GM12875 (cell line): ENCODE measurements at regions not wholly inside any gene's neighbourhood (a gene's known extent, or its start where the extent isn't known, plus 50 kb on each side); places are given as distances from the start of the nearest gene placed in this dataset.
"Not testable (repeated sequence)": the region's sequence is repeated elsewhere in the genome, so short reads cannot be mapped to it uniquely, and the experiment has no call there.

Experiments
- H3K4me3 ChIP-seq: one replicate; pipeline ENCODE4 v1.5.1; 2011; ENCODE audit warnings: low read depth, low read length, control low read depth
- CTCF ChIP-seq: IDR thresholded peaks from 2 replicates; pipeline ENCODE4 v1.5.1; 2011; ENCODE audit warnings: low read depth, mild to moderate bottlenecking, control low read depth, inconsistent platforms, low read length, moderate library complexity, borderline replicate concordance; ENCODE audit not compliant: insufficient read depth

DNA sequence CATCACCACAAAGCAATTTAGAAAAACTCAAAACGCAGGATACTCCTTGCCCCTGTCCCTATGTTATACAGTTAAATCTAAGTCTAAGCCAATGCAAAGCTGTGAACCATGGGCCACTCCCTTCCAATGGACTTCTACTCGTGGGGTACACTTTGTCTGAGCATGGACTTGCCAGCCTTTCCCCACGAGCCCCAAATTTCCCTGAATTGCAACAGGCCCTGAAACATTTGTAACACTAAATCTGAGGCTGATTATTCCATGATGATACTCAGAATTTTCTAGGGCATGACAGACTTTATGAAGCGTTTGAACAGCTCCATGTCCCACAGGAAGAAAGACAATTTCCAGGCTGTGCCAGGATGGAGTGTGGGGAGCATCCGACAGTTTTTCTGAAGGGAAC is 189.6 kb downstream of the TXNL1 start:
- H3K4me3 ChIP-seq = no peak overlapping the region
- TF ChIP-seq CTCF = no peak

- TF ChIP-seq CTCF = no peak
- H3K4me3 ChIP-seq = no peak overlapping the region
Observed at GRCh38 chr18:56445422-56445821, 193.0 kb downstream of the TXNL1 start.

- H3K4me3 ChIP-seq = no peak overlapping the region
- no peak for TF ChIP-seq CTCF
Observed at GRCh38 chr18:56444201-56444600, 194.2 kb downstream of the TXNL1 start.

GRCh38 chr18:56443166-56443907 is 195.1 kb downstream of the TXNL1 start:
- no peak for TF ChIP-seq CTCF
- H3K4me3 ChIP-seq = no peak overlapping the region

- not testable (repeated sequence) for H3K4me3 ChIP-seq
Observed at GRCh38 chr18:56438480-56438879, 199.9 kb downstream of the TXNL1 start.

DNA sequence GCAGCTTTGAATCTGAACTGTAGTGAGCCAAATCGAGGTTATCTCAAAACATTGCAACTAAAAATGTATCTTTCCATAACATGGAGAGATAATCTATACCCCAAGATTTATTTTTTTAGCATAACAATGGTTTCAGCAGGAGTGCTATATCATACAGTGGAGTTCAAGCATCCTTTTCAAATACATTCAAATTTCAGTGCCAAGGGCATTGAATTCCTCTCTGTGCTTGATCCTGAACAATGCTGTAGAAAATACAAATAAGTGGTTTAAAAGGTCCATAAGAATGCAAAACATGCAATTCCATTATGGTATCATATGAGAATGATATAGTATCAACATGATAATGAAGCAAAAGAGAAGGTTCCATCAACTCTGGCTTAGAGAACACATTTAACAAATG is 201.7 kb downstream of the TXNL1 start:
- no peak for TF ChIP-seq CTCF
- H3K4me3 ChIP-seq = no peak overlapping the region

- TF ChIP-seq CTCF = no peak
- no peak overlapping the region for H3K4me3 ChIP-seq
Observed at GRCh38 chr18:56433919-56434318, 204.5 kb downstream of the TXNL1 start.
